A673 (cell line): ENCODE measurements at regions not wholly inside any gene's neighbourhood (a gene's known extent, or its start where the extent isn't known, plus 50 kb on each side); places are given as distances from the start of the nearest gene placed in this dataset.

Source experiments
- BruUV-seq: library from RNA; stranded (reverse); fragments of 400-500 nt; replicated peaks from 2 replicates; lab custom pipeline; 2021; lab: Mats Ljungman, UMichigan
- CTCF ChIA-PET: fragments of 300-600 bp; sonication (Branson Sonifier 250); formaldehyde crosslinking; loops from one replicate; lab custom pipeline; 2022; ENCODE audit warnings: antibody characterized with exemption; lab: Charles Lee
- POLR2A ChIA-PET: fragments of 300-600 bp; sonication (Branson Sonifier 250); formaldehyde crosslinking; loops from one replicate; lab custom pipeline; 2022; ENCODE audit warnings: antibody characterized with exemption; ENCODE audit not compliant: low non-redundant PET; lab: Charles Lee
- DNase-seq: peaks from one replicate; pipeline ENCODE4 v3.0.0-alpha.2; 2015; ENCODE audit warnings: low spot score
- H3K27ac ChIP-seq: fragments of 200-600 bp; sonication (generic); 2 replicates; pipeline ENCODE4 v1.5.1; 2016; ENCODE audit warnings: mixed run types, low read depth, mild to moderate bottlenecking, mixed read lengths, antibody characterized with exemption, low read length; ENCODE audit not compliant: poor library complexity, severe bottlenecking
- H3K27me3 ChIP-seq: fragments of 200-600 bp; sonication (generic); replicated peaks from 2 replicates; pipeline ENCODE4 v1.6.1; 2017; ENCODE audit warnings: mixed run types, low read depth, mild to moderate bottlenecking, mixed read lengths, antibody characterized with exemption, low read length; ENCODE audit not compliant: insufficient read depth, poor library complexity
- H3K36me3 ChIP-seq: fragments of 200-600 bp; sonication (generic); 2 replicates; pipeline ENCODE4 v1.6.1; 2016; ENCODE audit warnings: mixed run types, mild to moderate bottlenecking, mixed read lengths, antibody characterized with exemption, low read length; ENCODE audit not compliant: insufficient read depth, poor library complexity, severe bottlenecking
- H3K4me1 ChIP-seq: fragments of 200-600 bp; sonication (generic); 2 replicates; pipeline ENCODE4 v1.6.1; 2017; ENCODE audit warnings: mixed run types, mild to moderate bottlenecking, mixed read lengths, antibody characterized with exemption, low read length; ENCODE audit not compliant: insufficient read depth, poor library complexity, severe bottlenecking
- H3K4me3 ChIP-seq: fragments of 200-600 bp; sonication (generic); 2 replicates; pipeline ENCODE4 v1.5.1; 2016; ENCODE audit warnings: low read depth, mixed run types, mild to moderate bottlenecking, mixed read lengths, low read length; ENCODE audit not compliant: poor library complexity, severe bottlenecking
- H3K9me3 ChIP-seq: fragments of 200-600 bp; sonication (generic); 2 replicates; pipeline ENCODE4 v1.6.1; 2016; ENCODE audit warnings: mixed run types, low read depth, mild to moderate bottlenecking, mixed read lengths, antibody characterized with exemption, low read length; ENCODE audit not compliant: poor library complexity, severe bottlenecking
- CTCF ChIP-seq: fragments of 300-800, 200-600 bp; sonication (generic); conservative IDR thresholded peaks from 2 replicates; pipeline ENCODE4 v1.5.1; 2017; ENCODE audit warnings: low read depth, mild to moderate bottlenecking, antibody characterized with exemption, low read length, moderate library complexity, mixed read lengths
- EZH2 ChIP-seq: fragments of 200-600 bp; sonication (generic); IDR thresholded peaks from 2 replicates; pipeline ENCODE4 v1.6.1; 2017; ENCODE audit warnings: borderline replicate concordance, low read depth, mild to moderate bottlenecking, mixed read lengths, antibody characterized with exemption, low read length; ENCODE audit not compliant: poor library complexity, severe bottlenecking
- intact Hi-C: fragments of 100-400 bp; cut with micrococcal nuclease; formaldehyde crosslinking; loops from one replicate; pipeline ENCODE4 v1.10.0; 2022; ENCODE audit not compliant: unreplicated experiment

- no TSS peak for BruUV-seq
- Histone ChIP-seq H3K4me1 (no peaks in the 10 kb centered on the region), H3K36me3 (no peaks in the 10 kb centered on the region), H3K27me3 (no peaks in the 10 kb centered on the region), H3K4me3 (no peak overlapping the region), H3K9me3 (no peaks in the 10 kb centered on the region), H3K27ac (no peak overlapping the region)
- intact Hi-C loops, result no loop called here
- ChIA-PET CTCF (no interaction called here), POLR2A (no interaction called here)
- no peak for DNase-seq
- no peak for TF ChIP-seq CTCF
- TF ChIP-seq EZH2, result no peak
Observed at GRCh38 chr11:130635937-130636630, 187.6 kb downstream of the ADAMTS15 start.

- H3K4me3 ChIP-seq, result no peak overlapping the region
- no peak overlapping the region for H3K27ac ChIP-seq
- intact Hi-C loops, result no loop called here
- BruUV-seq, result no TSS peak
- H3K4me1 ChIP-seq, result no peaks in the 10 kb centered on the region
- no peaks in the 10 kb centered on the region for H3K36me3 ChIP-seq
- DNase-seq, result no peak
- no peaks in the 10 kb centered on the region for H3K9me3 ChIP-seq
- TF ChIP-seq CTCF (no peak), EZH2 (no peak)
- H3K27me3 ChIP-seq, result no peaks in the 10 kb centered on the region
- ChIA-PET POLR2A (no interaction called here), CTCF (no interaction called here)
Observed at GRCh38 chr11:130636722-130637464, 188.4 kb downstream of the ADAMTS15 start.

GRCh38 chr11:130637566-130637965, 189.1 kb downstream of the ADAMTS15 start:
- no peak overlapping the region for H3K4me3 ChIP-seq
- intact Hi-C loops, result no loop called here
- no peaks in the 10 kb centered on the region for H3K36me3 ChIP-seq
- no peak for DNase-seq
- ChIA-PET POLR2A (no interaction called here), CTCF (no interaction called here)
- BruUV-seq, result no TSS peak
- H3K27me3 ChIP-seq, result no peaks in the 10 kb centered on the region
- TF ChIP-seq CTCF (no peak), EZH2 (no peak)
- H3K9me3 ChIP-seq, result no peaks in the 10 kb centered on the region
- H3K4me1 ChIP-seq, result no peaks in the 10 kb centered on the region
- H3K27ac ChIP-seq, result no peak overlapping the region
